ENCODE measurements at regions not wholly inside any gene's neighbourhood (a gene's known extent, or its start where the extent isn't known, plus 50 kb on each side); places are given as distances from the start of the nearest gene placed in this dataset.

DNA sequence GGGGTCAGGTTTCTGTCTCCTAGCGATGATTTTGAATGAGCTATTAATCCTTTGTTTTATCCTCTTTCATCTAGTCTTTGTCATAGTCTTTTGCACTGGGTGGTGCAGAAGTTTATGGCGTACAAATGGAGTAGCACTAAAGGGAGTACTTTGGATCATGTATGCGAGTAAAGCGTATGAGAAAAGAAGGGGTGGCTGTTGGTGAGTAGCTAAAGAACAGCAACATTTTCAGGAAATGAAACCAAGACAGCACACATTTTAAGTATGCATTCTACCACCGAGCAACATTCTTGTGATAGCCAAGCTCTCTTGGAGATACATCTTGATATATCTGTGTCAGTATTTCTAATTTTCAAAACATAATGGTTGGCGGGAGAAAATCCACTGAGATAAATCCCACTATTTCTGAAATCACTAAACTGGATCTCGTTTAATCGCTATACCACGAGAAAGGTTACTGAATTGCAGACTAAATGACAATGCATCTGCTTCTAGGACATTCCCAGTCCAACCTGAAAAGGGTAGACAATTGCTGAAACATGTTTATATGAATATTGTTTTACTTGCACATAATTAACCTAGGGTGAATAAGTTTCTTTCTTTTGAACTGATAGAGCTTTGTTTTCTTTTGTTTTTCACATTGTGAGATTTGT is 196.1 kb downstream of the TRIM27 start:
- TF ChIP-seq, protein P1, sequence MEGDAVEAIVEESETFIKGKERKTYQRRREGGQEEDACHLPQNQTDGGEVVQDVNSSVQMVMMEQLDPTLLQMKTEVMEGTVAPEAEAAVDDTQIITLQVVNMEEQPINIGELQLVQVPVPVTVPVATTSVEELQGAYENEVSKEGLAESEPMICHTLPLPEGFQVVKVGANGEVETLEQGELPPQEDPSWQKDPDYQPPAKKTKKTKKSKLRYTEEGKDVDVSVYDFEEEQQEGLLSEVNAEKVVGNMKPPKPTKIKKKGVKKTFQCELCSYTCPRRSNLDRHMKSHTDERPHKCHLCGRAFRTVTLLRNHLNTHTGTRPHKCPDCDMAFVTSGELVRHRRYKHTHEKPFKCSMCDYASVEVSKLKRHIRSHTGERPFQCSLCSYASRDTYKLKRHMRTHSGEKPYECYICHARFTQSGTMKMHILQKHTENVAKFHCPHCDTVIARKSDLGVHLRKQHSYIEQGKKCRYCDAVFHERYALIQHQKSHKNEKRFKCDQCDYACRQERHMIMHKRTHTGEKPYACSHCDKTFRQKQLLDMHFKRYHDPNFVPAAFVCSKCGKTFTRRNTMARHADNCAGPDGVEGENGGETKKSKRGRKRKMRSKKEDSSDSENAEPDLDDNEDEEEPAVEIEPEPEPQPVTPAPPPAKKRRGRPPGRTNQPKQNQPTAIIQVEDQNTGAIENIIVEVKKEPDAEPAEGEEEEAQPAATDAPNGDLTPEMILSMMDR (conservative IDR thresholded peaks at IDR 0.05) = no peak
- TF ChIP-seq EZH2 (IDR thresholded peaks at IDR 0.05; ENCODE audit: low read depth) = no peak

Measured in PC-9 (cell line).